ENCODE measurements at regions not wholly inside any gene's neighbourhood (a gene's known extent, or its start where the extent isn't known, plus 50 kb on each side); places are given as distances from the start of the nearest gene placed in this dataset.

DNA sequence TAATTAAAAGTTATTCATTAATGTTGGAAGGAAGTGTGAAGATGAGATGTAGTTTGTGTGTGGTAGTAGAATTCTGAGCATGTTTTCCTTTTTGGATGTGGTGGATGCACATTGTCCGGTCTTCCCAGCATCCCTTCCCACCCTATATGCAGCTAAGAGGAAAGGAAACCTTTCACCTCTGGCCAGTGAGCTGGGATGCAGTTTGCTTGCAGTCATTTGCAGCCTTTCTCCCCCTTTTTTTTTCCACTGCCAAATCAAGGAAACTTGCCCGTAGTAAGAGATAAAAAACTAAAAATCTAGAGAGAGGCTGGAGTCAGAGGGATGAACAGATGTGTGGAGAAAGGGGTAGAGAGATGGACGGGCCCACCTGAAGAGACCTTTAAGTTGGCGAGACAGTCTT lies 72.5 kb upstream of the SLC38A2 start:
- no peak for DNase-seq

DNA sequence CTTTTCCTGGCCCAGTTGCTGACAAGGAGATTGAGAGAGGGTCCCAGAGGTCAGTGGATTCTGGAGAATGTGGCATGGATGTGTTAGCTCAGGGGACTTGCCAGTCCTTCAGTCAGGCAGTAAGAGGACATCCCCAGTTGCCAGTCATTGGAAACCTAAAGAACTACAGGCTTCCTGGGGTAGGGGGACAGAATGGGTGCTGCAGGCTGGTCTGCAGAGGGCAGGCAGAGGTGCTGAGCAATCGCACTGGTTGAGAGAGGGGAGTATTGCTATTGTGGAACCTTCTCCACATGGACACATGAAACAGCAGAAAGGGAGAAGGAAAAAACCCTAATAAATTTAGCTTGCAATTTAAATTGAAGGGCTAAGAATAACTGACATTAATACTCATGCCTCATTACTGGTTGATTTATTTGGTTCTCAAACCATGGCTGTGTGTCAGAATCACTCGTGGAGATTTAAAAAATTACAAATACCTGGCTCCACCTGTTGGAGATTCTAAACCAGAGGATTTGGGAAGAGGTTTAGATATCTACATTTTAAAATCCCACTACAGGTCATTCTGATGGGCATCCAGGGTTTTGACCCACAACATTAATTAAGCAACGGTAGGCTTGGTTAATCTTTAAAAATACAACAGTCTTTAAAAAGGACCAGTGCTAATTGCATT lies 71.2 kb upstream of the SLC38A2 start:
- no peak for DNase-seq

- DNase-seq = no peak
Observed at GRCh38 chr12:46442738-46443137, 70.2 kb upstream of the SLC38A2 start.

- DNase-seq = no peak
Observed at GRCh38 chr12:46442239-46442638, 69.7 kb upstream of the SLC38A2 start.

- no peak for DNase-seq
Observed at GRCh38 chr12:46439793-46440511, 67.4 kb upstream of the SLC38A2 start.

DNA sequence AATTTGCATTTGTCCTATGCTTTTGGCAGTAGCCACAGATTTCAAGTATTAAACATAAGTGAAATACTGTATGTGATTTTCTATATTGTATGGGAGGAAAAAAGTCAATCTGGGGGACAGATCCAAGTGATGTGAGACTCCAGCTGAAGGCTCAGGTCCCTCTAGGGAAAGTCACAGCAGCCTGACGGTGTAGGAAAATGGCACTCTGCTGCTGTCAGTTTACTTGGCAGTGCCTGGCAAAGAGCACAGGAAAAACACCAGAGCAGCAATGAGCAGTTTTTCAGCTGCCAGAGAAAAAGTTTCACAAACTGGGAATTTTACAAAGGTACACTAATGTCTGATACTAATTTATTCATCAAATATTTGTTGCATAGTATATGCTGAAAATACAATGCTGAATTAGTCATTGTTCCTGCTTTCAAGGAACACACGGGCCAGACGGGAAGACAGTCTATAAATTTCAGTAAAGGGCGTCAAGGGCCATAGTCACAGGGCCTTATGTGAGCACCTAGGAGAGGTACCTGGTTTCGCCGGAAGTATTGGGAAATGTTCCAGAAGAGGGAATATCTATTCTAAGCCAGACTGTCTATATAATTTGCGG lies 66.2 kb upstream of the SLC38A2 start:
- no peak for DNase-seq

DNA sequence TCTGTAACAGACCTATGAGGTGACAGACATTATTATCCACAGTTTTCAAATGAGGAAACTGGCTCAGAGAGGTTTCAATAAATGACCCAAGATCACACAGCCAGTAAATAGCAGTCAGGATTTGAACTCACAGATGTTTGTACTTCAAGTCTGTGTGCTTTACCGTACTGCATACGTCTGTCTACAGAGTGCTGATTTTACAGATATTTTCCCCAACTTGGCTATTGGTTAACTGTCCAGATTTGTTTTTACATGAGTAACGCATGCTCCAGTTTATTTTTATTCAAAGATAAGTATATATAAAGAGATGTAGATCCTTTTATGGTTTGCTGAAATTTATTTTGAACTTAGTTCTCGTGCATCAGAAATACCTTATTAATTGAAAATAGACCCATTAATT lies 65.7 kb upstream of the SLC38A2 start:
- no peak for DNase-seq

DNA sequence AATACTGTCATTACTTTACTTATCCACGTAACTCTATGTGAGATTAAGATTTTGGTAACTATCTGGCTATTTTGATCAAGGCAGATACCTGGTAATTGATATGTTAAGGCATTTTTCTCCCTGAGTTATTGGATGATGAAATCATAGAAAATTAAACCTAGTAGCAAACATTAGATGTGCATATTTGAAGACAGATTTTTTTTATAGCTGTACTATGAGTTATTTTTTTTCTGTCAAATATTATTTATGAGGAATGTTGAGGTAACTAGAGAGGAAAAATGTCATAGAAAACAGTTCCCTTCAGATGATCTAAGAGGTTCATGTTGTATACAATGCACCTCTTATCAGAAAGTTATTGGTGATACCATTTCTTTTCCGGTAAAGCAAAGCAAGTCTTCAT lies 64.9 kb upstream of the SLC38A2 start:
- no peak for DNase-seq

- no peak for DNase-seq
Observed at GRCh38 chr12:46436747-46437146, 64.2 kb upstream of the SLC38A2 start.

DNA sequence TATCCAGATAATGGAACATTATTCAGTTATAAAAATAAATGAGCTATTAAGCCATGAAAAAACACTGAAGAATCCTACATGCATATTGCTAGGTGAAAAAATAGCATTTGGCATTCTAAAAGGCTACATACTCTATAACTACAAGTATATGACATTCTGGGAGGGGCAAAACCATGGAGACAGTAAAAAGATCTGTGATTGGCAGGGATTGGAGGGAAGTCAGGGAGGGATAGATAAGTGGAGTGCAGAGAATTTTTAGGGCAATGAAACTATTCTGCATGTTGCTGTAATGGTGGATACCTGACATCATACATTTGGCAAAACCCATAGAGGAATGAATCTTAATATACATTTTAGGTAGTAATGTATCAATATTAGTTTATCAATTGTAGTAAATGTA lies 63.1 kb upstream of the SLC38A2 start:
- DNase-seq = no peak

DNA sequence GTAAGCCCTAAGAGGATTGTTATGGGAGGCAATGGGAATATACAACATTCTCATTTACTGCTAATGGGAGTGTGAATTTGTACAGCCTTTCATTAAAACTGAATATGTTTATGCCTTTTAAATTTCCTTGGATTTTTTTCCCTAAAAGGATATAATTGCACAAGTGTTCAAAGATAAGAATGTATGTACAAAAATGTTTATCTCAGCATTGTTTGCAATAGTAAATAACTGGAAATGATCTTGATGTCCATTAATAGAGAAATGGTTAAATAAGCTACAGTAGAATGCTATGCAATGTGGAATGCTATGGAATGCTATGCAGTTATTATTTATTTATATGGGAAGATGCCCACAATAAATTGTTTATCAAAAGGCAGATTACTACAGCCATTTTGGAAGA lies 62.5 kb upstream of the SLC38A2 start:
- DNase-seq = no peak

GRCh38 chr12:46433829-46434228 lies 61.3 kb upstream of the SLC38A2 start:
- no peak for DNase-seq

- no peak for DNase-seq
Observed at GRCh38 chr12:46432325-46432724, 59.8 kb upstream of the SLC38A2 start.

GRCh38 chr12:46430340-46430948 lies 57.9 kb upstream of the SLC38A2 start:
- DNase-seq = no peak
